ENCODE measurements at regions not wholly inside any gene's neighbourhood (a gene's known extent, or its start where the extent isn't known, plus 50 kb on each side); places are given as distances from the start of the nearest gene placed in this dataset.
"Not testable (repeated sequence)": the region's sequence is repeated elsewhere in the genome, so short reads cannot be mapped to it uniquely, and the experiment has no call there.

DNA sequence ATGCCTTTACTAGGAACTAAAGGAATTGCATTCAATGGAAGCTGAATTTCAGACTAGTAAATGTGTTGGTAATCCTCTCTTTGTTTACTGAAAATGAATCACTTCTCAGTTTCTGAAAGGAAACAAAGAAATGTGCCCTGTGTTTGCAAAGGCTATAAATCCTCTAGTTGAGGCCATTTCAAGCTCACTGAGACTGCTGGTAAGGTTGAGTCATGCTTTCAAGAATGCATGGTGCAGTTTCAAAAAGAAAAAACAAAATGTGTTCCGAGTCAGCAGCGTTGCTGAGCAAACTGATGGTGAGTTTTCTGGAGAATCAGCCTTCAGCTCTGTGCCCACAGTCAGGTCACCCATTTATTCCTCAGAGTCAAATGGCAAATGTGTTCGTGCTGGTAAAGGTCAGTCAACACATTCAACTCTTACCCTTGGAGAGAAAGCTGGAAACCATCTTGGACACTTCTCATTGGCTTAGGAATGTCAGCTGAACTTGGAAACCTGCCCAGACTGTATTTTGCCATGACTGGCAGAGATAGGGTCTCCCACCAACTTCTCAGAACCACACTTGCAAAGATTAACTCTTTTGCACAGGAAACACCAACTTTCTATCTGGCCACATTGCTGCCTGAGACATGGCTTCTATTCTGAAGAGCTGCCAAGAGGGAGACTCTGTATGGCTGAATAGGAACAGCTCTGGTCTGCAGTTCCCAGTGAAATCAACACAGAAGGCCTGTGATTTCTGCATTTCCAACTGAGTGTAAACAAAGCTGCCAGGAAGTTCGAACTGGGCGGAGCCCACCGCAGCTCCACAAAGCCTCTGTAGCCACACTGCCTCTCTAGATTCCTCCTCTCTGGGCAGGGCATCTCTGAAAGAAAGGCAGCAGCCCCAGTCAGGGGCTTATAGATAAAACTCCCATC, 484.4 kb downstream of the ATP23 start:
- H3K4me1 ChIP-seq (ENCODE audit: control insufficient read depth, insufficient read depth, low read length) = no peaks in the 10 kb centered on the region
- no peak overlapping the region for H3K4me3 ChIP-seq (ENCODE audit: low read length)
- no peaks in the 10 kb centered on the region for H3K9me3 ChIP-seq (ENCODE audit: control insufficient read depth, insufficient read depth, low read length)
- TF ChIP-seq, protein P1, sequence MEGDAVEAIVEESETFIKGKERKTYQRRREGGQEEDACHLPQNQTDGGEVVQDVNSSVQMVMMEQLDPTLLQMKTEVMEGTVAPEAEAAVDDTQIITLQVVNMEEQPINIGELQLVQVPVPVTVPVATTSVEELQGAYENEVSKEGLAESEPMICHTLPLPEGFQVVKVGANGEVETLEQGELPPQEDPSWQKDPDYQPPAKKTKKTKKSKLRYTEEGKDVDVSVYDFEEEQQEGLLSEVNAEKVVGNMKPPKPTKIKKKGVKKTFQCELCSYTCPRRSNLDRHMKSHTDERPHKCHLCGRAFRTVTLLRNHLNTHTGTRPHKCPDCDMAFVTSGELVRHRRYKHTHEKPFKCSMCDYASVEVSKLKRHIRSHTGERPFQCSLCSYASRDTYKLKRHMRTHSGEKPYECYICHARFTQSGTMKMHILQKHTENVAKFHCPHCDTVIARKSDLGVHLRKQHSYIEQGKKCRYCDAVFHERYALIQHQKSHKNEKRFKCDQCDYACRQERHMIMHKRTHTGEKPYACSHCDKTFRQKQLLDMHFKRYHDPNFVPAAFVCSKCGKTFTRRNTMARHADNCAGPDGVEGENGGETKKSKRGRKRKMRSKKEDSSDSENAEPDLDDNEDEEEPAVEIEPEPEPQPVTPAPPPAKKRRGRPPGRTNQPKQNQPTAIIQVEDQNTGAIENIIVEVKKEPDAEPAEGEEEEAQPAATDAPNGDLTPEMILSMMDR (IDR thresholded peaks at IDR 0.05) = no peak
- WGBS (ENCODE audit: insufficient coverage) = 36% methylated on average over 6 of the region's 6 CpGs
- no peak for ATAC-seq
- Mint-ChIP-seq H3K4me1 (peaks cover 0 to 3% of the 10 kb centered on the region in 2 donors), H3K9me3 (no peaks in the 10 kb centered on the region), H3K27ac (no peak overlapping the region), H3K36me3 (no peaks in the 10 kb centered on the region), H3K27me3 (ENCODE audit: low read depth in 2 of 2) (no peaks in the 10 kb centered on the region), H3K4me3 (no peak overlapping the region)
- no peaks in the 10 kb centered on the region for H3K36me3 ChIP-seq (ENCODE audit: control insufficient read depth, insufficient read depth, low read length)
- no peaks in the 10 kb centered on the region for H3K27me3 ChIP-seq (ENCODE audit: control insufficient read depth, insufficient read depth, low read length)
- no peak overlapping the region for H3K27ac ChIP-seq (ENCODE audit: low read length)
- intact Hi-C loops (cut with micrococcal nuclease) = no loop called here
- no peak for DNase-seq

DNA sequence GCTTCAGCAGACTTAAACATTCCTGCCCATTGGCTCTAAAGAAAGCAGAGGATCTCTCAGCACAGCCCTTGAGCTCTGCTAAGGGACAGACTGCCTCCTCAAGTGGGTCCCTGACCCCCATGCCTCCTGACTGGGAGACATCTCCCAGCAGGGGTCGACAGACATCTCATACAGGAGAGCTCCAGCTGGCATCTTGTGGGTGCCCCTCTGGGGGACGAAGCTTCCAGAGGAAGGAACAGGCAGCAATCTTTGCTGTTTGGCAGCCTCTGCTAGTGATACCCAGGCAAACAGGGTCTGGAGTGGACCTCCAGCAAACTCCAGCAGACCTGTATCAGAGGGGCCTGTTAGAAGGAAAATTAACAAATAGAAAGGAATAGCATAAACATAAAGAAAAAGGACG, 485.1 kb downstream of the ATP23 start:
- H3K36me3 ChIP-seq (ENCODE audit: control insufficient read depth, insufficient read depth, low read length); H3K27ac ChIP-seq (ENCODE audit: low read length); H3K9me3 Mint-ChIP-seq; ATAC-seq; intact Hi-C loops (cut with micrococcal nuclease); H3K27ac Mint-ChIP-seq; H3K27me3 Mint-ChIP-seq (ENCODE audit: low read depth in 2 of 2); H3K36me3 Mint-ChIP-seq; H3K4me3 Mint-ChIP-seq; H3K4me3 ChIP-seq (ENCODE audit: low read length); H3K9me3 ChIP-seq (ENCODE audit: control insufficient read depth, insufficient read depth, low read length); H3K27me3 ChIP-seq (ENCODE audit: control insufficient read depth, insufficient read depth, low read length); H3K4me1 Mint-ChIP-seq; DNase-seq; H3K4me1 ChIP-seq (ENCODE audit: control insufficient read depth, insufficient read depth, low read length): not testable (repeated sequence)
- 55% methylated on average over 3 of the region's 3 CpGs for WGBS (ENCODE audit: insufficient coverage)

- Mint-ChIP-seq H3K4me3 (no peak overlapping the region), H3K4me1 (no peaks in the 10 kb centered on the region), H3K27ac (no peak overlapping the region), H3K36me3 (no peaks in the 10 kb centered on the region), H3K27me3 (ENCODE audit: low read depth in 2 of 2) (peaks cover 0 to 6% of the 10 kb centered on the region in 2 donors), H3K9me3 (peaks cover 2 to 3% of the 10 kb centered on the region in 2 donors)
- Histone ChIP-seq H3K36me3 (ENCODE audit: control insufficient read depth, insufficient read depth, low read length) (no peaks in the 10 kb centered on the region), H3K4me3 (ENCODE audit: low read length) (no peak overlapping the region), H3K4me1 (ENCODE audit: control insufficient read depth, insufficient read depth, low read length) (no peaks in the 10 kb centered on the region), H3K27ac (ENCODE audit: low read length) (no peak overlapping the region), H3K9me3 (ENCODE audit: control insufficient read depth, insufficient read depth, low read length) (no peaks in the 10 kb centered on the region), H3K27me3 (ENCODE audit: control insufficient read depth, insufficient read depth, low read length) (no peaks in the 10 kb centered on the region)
- WGBS (ENCODE audit: insufficient coverage) = no CpG with 5 or more reads among the region's 1 CpG
- intact Hi-C loops (cut with micrococcal nuclease) = no loop called here
- ATAC-seq (no peak), DNase-seq (no peak)
- TF ChIP-seq, protein P1 (IDR thresholded peaks at IDR 0.05) = no peak
These were observed 486.3 kb downstream of the LRIG3 start for GRCh38 chr12:58433959-58434358.

DNA sequence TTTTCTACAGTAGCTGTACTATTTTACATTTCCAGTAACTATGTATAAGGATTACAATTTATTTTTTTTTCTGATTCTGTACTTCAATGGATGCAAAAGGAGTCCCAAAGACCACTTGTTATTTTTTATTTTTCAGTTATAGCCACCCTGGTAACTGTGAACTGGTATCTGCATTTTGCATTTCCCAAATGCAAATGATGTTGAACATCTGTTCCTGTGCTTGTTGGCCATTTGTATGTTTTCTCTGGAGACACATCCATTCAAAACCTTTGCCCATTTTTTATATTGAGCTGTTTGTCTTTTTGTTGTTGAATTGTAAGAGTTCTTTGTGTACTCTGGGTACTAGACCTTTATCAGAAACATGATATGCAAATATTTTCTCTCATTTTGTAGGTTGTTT, 485.6 kb downstream of the LRIG3 start:
- Histone ChIP-seq H3K36me3 (ENCODE audit: control insufficient read depth, insufficient read depth, low read length) (no peaks in the 10 kb centered on the region), H3K4me1 (ENCODE audit: control insufficient read depth, insufficient read depth, low read length) (no peaks in the 10 kb centered on the region), H3K9me3 (ENCODE audit: control insufficient read depth, insufficient read depth, low read length) (no peaks in the 10 kb centered on the region), H3K27ac (ENCODE audit: low read length) (no peak overlapping the region), H3K27me3 (ENCODE audit: control insufficient read depth, insufficient read depth, low read length) (no peaks in the 10 kb centered on the region), H3K4me3 (ENCODE audit: low read length) (no peak overlapping the region)
- DNase-seq = no peak
- H3K9me3 Mint-ChIP-seq = peaks cover 2 to 3% of the 10 kb centered on the region in 2 donors
- intact Hi-C loops (cut with micrococcal nuclease) = no loop called here
- no peak for ATAC-seq
- H3K27ac Mint-ChIP-seq = no peak overlapping the region
- peaks cover 0 to 6% of the 10 kb centered on the region in 2 donors for H3K27me3 Mint-ChIP-seq (ENCODE audit: low read depth in 2 of 2)
- H3K4me3 Mint-ChIP-seq = no peak overlapping the region
- H3K4me1 Mint-ChIP-seq = no peaks in the 10 kb centered on the region
- TF ChIP-seq, protein P1 (IDR thresholded peaks at IDR 0.05) = no peak
- H3K36me3 Mint-ChIP-seq = no peaks in the 10 kb centered on the region

Data from natural killer cell (primary cell).